Trophoblast cell (in vitro differentiated cells and primary cell): ENCODE measurements at regions not wholly inside any gene's neighbourhood (a gene's known extent, or its start where the extent isn't known, plus 50 kb on each side); places are given as distances from the start of the nearest gene placed in this dataset.

ENCODE experiments used
- DNase-seq, 2 donors: peaks; one replicate each; pipeline ENCODE4 v3.0.0-alpha.2; 2016
- H2AFZ ChIP-seq: 2 replicates; pipeline ENCODE4 v1.6.1; 2013; ENCODE audit warnings: low read length, moderate library complexity, mild to moderate bottlenecking; ENCODE audit not compliant: insufficient read depth, poor library complexity
- H2AK5ac ChIP-seq: 2 replicates; pipeline ENCODE4 v1.6.1; 2013; ENCODE audit warnings: mild to moderate bottlenecking, low read length
- H2BK120ac ChIP-seq: 2 replicates; pipeline ENCODE4 v1.6.1; 2013; ENCODE audit warnings: low read length, mild to moderate bottlenecking, moderate library complexity; ENCODE audit not compliant: insufficient read depth, poor library complexity
- H2BK12ac ChIP-seq: 2 replicates; pipeline ENCODE4 v1.6.1; 2013; ENCODE audit warnings: mild to moderate bottlenecking, low read length, moderate library complexity
- H2BK5ac ChIP-seq: 2 replicates; pipeline ENCODE4 v1.6.1; 2013; ENCODE audit warnings: low read length, low read depth, moderate library complexity, mild to moderate bottlenecking; ENCODE audit not compliant: poor library complexity
- H3K14ac ChIP-seq: 2 replicates; pipeline ENCODE4 v1.6.1; 2013; ENCODE audit warnings: mild to moderate bottlenecking, low read length
- H3K18ac ChIP-seq: 2 replicates; pipeline ENCODE4 v1.6.1; 2013; ENCODE audit warnings: mild to moderate bottlenecking, low read length
- H3K23ac ChIP-seq: 2 replicates; pipeline ENCODE4 v1.6.1; 2013; ENCODE audit warnings: low read length
- H3K27ac ChIP-seq: 2 replicates; pipeline ENCODE4 v1.5.1; 2013; ENCODE audit warnings: low read depth, mild to moderate bottlenecking, inconsistent platforms, low read length, moderate library complexity
- H3K27me3 ChIP-seq: 2 replicates; pipeline ENCODE4 v1.6.1; 2013; ENCODE audit warnings: inconsistent platforms, mild to moderate bottlenecking, low read length, moderate library complexity; ENCODE audit not compliant: insufficient read depth
- H3K36me3 ChIP-seq, 2 experiments: 1 replicate in 1 of 2; 2 replicates in 1 of 2; pipeline ENCODE4 v1.6.1; 2013; ENCODE audit warnings: low read length in 2 of 2, mild to moderate bottlenecking in 2 of 2, moderate library complexity in 1 of 2; ENCODE audit not compliant: insufficient read depth in 2 of 2, control insufficient read depth in 1 of 2
- H3K4ac ChIP-seq: 2 replicates; pipeline ENCODE4 v1.6.1; 2013; ENCODE audit warnings: low read depth, mild to moderate bottlenecking, low read length, moderate library complexity
- H3K4me1 ChIP-seq, 2 experiments: 1 replicate in 1 of 2; 2 replicates in 1 of 2; pipeline ENCODE4 v1.6.1; 2013; ENCODE audit warnings: low read length in 2 of 2, mild to moderate bottlenecking in 2 of 2, moderate library complexity in 1 of 2; ENCODE audit not compliant: insufficient read depth in 2 of 2, control insufficient read depth in 1 of 2
- H3K4me2 ChIP-seq: 2 replicates; pipeline ENCODE4 v1.6.1; 2013; ENCODE audit warnings: inconsistent platforms, mild to moderate bottlenecking, low read length, moderate library complexity
- H3K4me3 ChIP-seq: 2 replicates; pipeline ENCODE4 v1.5.1; 2013; ENCODE audit warnings: mild to moderate bottlenecking, low read depth, low read length, inconsistent platforms
- H3K79me1 ChIP-seq: one replicate; pipeline ENCODE4 v1.6.1; 2013; ENCODE audit warnings: low read length
- H3K79me2 ChIP-seq: 2 replicates; pipeline ENCODE4 v1.6.1; 2013; ENCODE audit warnings: low read length, mild to moderate bottlenecking; ENCODE audit not compliant: control insufficient read depth, insufficient read depth, poor library complexity
- H3K9ac ChIP-seq: 2 replicates; pipeline ENCODE4 v1.6.1; 2013; ENCODE audit warnings: mild to moderate bottlenecking, low read length
- H3K9me3 ChIP-seq: 2 replicates; pipeline ENCODE4 v1.6.1; 2013; ENCODE audit warnings: low read depth, mild to moderate bottlenecking, control low read depth, inconsistent platforms, low read length; ENCODE audit not compliant: insufficient read depth
- H4K12ac ChIP-seq: 2 replicates; pipeline ENCODE4 v1.6.1; 2013; ENCODE audit warnings: low read depth, mild to moderate bottlenecking, low read length, moderate library complexity
- H4K8ac ChIP-seq: 2 replicates; pipeline ENCODE4 v1.6.1; 2013; ENCODE audit warnings: low read depth, mild to moderate bottlenecking, low read length, moderate library complexity
- H4K91ac ChIP-seq: one replicate; pipeline ENCODE4 v1.6.1; 2013; ENCODE audit warnings: low read depth, mild to moderate bottlenecking, low read length, moderate library complexity
- WGBS: extraction: QIAGEN DNeasy Blood & Tissue Kit; methylation state at CpG from one replicate; pipeline ENCODE4 v1.1.7; 2013; ENCODE audit warnings: missing lambda C conversion rate; ENCODE audit not compliant: insufficient read length, insufficient coverage; ENCODE audit errors: extremely low coverage; 5-methylcytosine and 5-hydroxymethylcytosine counted together

DNA sequence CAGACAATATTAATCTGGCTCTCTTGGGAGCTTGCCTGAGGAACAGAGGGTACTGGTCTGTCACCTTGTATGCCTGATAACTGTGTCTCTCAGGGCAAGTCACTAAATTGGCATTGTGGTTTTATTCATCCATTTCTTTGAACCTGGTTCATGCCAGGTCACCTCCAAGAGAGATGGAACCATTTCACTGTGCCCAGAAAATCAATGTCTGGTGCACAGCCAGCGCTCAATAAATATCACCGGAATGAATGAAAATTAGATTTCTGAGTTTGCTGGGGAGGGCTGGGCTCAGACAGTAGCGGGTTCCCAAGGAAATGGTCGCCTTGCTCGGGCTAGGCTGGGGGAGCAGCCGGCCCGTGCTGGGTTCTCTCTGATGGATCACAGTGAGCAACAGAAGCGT lies 64.1 kb upstream of the BAIAP2L1 start:
- no peak overlapping the region for H3K4ac ChIP-seq
- WGBS = no CpG with 5 or more reads among the region's 8 CpGs
- H3K4me2 ChIP-seq = no peak overlapping the region

DNA sequence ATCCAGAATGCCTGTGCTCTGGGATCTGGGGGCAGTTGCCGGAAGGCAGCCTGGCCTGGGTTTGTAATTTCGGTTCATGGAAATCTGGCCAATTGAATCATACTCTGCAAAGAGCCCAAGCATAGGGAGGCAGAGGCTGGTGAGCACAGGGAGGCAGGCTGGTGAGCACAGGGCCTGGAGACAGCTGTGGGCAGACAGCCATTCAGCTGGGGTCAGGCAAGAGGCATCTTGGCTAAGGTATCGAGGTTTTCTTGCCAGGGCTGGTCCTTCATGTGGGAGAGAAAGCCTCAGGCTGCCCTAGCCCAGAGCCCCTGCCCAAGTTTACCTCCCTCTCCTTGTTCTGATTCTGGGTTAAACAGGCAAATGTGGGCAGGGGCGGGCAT lies 63.7 kb upstream of the BAIAP2L1 start:
- Histone ChIP-seq H3K4me2 (no peak overlapping the region), H3K4me3 (no peak overlapping the region), H4K8ac (no peak overlapping the region), H4K91ac (no peak overlapping the region), H3K36me3 (no peaks in the 10 kb centered on the region), H2BK12ac (no peak overlapping the region), H3K18ac (no peak overlapping the region), H3K4ac (no peak overlapping the region), H3K9me3 (no peaks in the 10 kb centered on the region), H3K27ac (no peak overlapping the region), H2BK120ac (no peak overlapping the region), H3K79me1 (no peaks in the 10 kb centered on the region), H3K4me1 (no peaks in the 10 kb centered on the region), H3K79me2 (no peaks in the 10 kb centered on the region), H2AK5ac (no peak overlapping the region), H3K14ac (no peak overlapping the region), H3K9ac (no peak overlapping the region), H3K23ac (no peak overlapping the region), H2BK5ac (no peak overlapping the region), H4K12ac (no peak overlapping the region), H2AFZ (no peak overlapping the region), H3K27me3 (no peaks in the 10 kb centered on the region)
- no peak for DNase-seq
- no CpG with 5 or more reads among the region's 4 CpGs for WGBS

More for the DNA sequence above, 64.1 kb upstream of the BAIAP2L1 start:
- Histone ChIP-seq H3K36me3 (no peaks in the 10 kb centered on the region), H4K91ac (no peak overlapping the region), H3K9me3 (peaks cover under 1% of the 10 kb centered on the region), H3K79me2 (no peaks in the 10 kb centered on the region), H3K9ac (no peak overlapping the region), H3K79me1 (no peaks in the 10 kb centered on the region), H3K18ac (no peak overlapping the region), H4K12ac (no peak overlapping the region), H3K27me3 (no peaks in the 10 kb centered on the region), H3K23ac (no peak overlapping the region), H2AFZ (no peak overlapping the region), H3K4me3 (no peak overlapping the region), H2AK5ac (no peak overlapping the region), H2BK5ac (no peak overlapping the region), H3K27ac (no peak overlapping the region), H2BK120ac (no peak overlapping the region), H4K8ac (no peak overlapping the region), H3K14ac (no peak overlapping the region), H2BK12ac (no peak overlapping the region), H3K4me1 (no peaks in the 10 kb centered on the region)
- no peak for DNase-seq

DNA sequence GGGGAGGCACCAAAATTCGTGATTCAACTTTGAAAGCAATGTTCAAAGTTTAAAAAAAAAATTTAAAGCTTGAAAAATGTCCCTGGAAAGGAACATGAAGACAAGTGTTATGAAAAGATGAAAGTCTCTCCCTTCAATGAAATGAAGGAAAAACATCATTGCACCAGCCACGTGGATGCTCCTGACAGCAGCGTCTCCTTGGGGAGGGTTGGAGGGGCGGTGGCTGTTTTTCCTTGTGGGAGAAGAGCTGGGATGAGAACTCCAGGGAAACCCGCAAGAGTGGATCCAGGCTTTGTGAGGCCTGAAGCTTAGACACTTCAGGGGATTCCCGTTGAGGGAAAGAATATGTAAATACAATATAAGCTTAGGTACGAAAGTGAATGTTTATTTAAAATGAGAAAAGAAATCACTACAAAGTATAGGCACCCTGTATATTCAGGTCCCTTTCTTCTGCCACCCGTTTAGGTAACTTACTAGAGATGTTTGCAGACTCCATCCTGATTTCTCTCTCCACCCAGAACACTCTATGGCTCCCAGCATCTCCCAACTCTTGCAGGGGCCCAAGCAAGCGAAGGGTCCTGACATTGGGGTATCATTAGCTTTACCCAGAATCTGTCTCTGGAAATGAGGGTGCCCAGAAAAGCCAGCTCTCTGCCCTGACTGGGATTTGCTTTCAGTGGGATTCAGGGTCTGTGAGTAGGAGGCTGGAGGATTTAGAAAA lies 63.1 kb upstream of the BAIAP2L1 start:
- WGBS = no CpG with 5 or more reads among the region's 9 CpGs

DNA sequence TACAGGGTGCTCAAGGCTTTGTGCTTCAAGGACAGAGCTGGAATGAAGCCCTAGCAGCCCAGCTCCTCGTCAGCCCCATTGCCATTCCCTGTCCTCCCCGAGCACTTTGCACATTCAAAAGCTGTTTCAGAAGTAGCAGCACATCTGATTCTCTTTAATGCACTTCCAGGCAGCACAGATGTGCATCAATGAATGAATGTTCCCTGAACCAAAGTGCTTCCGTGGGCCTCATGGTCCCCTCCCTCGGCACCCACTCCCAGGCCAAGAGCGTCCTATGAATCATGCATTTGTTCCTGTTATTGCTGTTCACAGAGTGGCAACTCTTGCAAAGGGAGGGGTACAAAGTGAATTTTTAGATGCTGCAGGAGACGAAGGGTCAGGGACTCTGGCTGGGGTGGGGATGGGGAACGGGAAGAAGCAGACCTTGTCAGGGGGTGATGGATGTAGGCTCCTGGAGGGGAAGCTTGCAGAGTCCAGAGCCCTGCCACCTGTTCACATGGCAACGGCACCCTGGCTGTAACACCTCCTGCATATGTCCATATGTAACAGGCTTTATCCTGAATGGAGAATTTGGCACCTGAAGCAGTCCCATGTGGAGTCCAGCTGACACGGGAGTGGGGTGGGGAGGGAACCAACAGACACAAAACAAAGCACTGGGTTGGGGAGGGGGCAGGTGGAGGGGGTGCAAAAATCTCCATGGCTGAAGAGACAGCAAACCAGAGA lies 62.2 kb upstream of the BAIAP2L1 start:
- no peak for DNase-seq
- H2BK5ac ChIP-seq = no peak overlapping the region
- no peak overlapping the region for H3K4me3 ChIP-seq
- H4K8ac ChIP-seq = no peak overlapping the region
- H3K18ac ChIP-seq = no peak overlapping the region
- no peaks in the 10 kb centered on the region for H3K36me3 ChIP-seq
- WGBS = no CpG with 5 or more reads among the region's 9 CpGs
- no peak overlapping the region for H4K91ac ChIP-seq
- no peak overlapping the region for H4K12ac ChIP-seq
- no peaks in the 10 kb centered on the region for H3K27me3 ChIP-seq
- no peak overlapping the region for H3K23ac ChIP-seq
- no peaks in the 10 kb centered on the region for H3K9me3 ChIP-seq
- H3K27ac ChIP-seq = no peak overlapping the region
- no peak overlapping the region for H2BK120ac ChIP-seq
- no peak overlapping the region for H2AK5ac ChIP-seq
- H3K14ac ChIP-seq = no peak overlapping the region
- H2BK12ac ChIP-seq = no peak overlapping the region
- H2AFZ ChIP-seq = no peak overlapping the region
- H3K79me1 ChIP-seq = no peaks in the 10 kb centered on the region
- no peaks in the 10 kb centered on the region for H3K79me2 ChIP-seq
- no peaks in the 10 kb centered on the region for H3K4me1 ChIP-seq
- H3K4ac ChIP-seq = no peak overlapping the region
- no peak overlapping the region for H3K4me2 ChIP-seq
- H3K9ac ChIP-seq = no peak overlapping the region

More for the DNA sequence above, 63.1 kb upstream of the BAIAP2L1 start:
- Histone ChIP-seq H3K4me3 (no peak overlapping the region), H4K8ac (no peak overlapping the region), H3K4me1 (no peaks in the 10 kb centered on the region), H3K79me1 (no peaks in the 10 kb centered on the region), H2AK5ac (no peak overlapping the region), H2BK12ac (no peak overlapping the region), H3K79me2 (no peaks in the 10 kb centered on the region), H3K27me3 (no peaks in the 10 kb centered on the region), H2BK5ac (no peak overlapping the region), H4K91ac (no peak overlapping the region), H3K9me3 (no peaks in the 10 kb centered on the region), H3K36me3 (no peaks in the 10 kb centered on the region), H3K18ac (no peak overlapping the region), H4K12ac (no peak overlapping the region), H3K27ac (no peak overlapping the region), H2BK120ac (no peak overlapping the region), H3K4ac (no peak overlapping the region), H3K23ac (no peak overlapping the region), H2AFZ (no peak overlapping the region), H3K4me2 (no peak overlapping the region), H3K14ac (no peak overlapping the region), H3K9ac (no peak overlapping the region)
- no peak for DNase-seq
